ENCODE measurements at regions not wholly inside any gene's neighbourhood (a gene's known extent, or its start where the extent isn't known, plus 50 kb on each side); places are given as distances from the start of the nearest gene placed in this dataset.

GRCh38 chr4:30822911-30823551 lies 102.9 kb downstream of the PCDH7 start:
- TF ChIP-seq, protein P1, sequence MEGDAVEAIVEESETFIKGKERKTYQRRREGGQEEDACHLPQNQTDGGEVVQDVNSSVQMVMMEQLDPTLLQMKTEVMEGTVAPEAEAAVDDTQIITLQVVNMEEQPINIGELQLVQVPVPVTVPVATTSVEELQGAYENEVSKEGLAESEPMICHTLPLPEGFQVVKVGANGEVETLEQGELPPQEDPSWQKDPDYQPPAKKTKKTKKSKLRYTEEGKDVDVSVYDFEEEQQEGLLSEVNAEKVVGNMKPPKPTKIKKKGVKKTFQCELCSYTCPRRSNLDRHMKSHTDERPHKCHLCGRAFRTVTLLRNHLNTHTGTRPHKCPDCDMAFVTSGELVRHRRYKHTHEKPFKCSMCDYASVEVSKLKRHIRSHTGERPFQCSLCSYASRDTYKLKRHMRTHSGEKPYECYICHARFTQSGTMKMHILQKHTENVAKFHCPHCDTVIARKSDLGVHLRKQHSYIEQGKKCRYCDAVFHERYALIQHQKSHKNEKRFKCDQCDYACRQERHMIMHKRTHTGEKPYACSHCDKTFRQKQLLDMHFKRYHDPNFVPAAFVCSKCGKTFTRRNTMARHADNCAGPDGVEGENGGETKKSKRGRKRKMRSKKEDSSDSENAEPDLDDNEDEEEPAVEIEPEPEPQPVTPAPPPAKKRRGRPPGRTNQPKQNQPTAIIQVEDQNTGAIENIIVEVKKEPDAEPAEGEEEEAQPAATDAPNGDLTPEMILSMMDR (conservative IDR thresholded peaks at IDR 0.05; ENCODE audit: low read depth, low read length) = no peak
- no peak for TF ChIP-seq EZH2 (IDR thresholded peaks at IDR 0.05; ENCODE audit: borderline replicate concordance, low read depth, low read length, poor library complexity, severe bottlenecking)
